HG02852 (cell line): ENCODE measurements at regions not wholly inside any gene's neighbourhood (a gene's known extent, or its start where the extent isn't known, plus 50 kb on each side); places are given as distances from the start of the nearest gene placed in this dataset.
"Not testable (repeated sequence)": the region's sequence is repeated elsewhere in the genome, so short reads cannot be mapped to it uniquely, and the experiment has no call there.

Source experiments
- ATAC-seq: cut with Tn5 transposase; IDR thresholded peaks from one replicate; pipeline ENCODE4 v1.9.1; 2021; ENCODE audit warnings: mild to moderate bottlenecking, moderate library complexity; ENCODE audit not compliant: unreplicated experiment

DNA sequence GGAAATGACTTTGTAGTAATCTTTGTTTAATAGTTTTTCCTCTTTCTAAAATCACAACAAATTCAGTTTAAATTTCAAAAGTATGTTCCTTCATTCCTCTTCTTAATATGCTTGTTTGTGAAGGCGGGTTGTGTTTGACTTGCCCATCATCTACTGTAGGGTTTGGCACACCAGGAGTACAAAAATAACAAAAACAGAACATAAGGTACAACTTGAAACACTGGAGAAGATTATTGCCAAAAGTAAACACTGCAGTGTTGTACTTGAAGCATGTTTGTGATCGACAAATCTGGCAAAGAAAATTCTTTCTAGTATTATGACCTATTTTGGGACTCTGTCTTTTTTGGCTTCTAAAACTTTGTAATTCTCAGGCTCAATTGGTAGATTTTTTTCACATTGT, 518.6 kb downstream of the SLITRK5 start:
- ATAC-seq: no peak

- ATAC-seq: no peak
Observed at GRCh38 chr13:88196106-88196505, 524.9 kb downstream of the SLITRK5 start.

DNA sequence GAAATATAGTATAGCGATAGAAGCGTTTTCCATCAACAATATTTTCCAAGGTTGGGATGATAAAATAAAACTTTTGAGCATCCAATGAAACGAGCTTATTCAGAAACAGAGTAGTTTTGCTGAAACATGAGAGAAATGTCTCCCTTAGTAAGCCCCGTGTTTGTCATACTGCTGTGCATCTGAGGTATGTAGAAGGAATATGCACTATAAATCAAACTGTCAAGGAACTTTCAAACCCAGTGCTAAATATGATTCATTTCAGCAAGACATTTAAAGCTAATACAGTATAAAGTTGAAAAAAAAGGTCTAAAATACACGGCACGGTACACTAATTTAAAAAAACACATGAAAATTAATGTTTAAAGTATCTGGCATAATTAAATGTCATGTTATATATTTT, 546.2 kb downstream of the SLITRK5 start:
- no peak for ATAC-seq

- no peak for ATAC-seq
Observed at GRCh38 chr13:88217883-88218282, 546.7 kb downstream of the SLITRK5 start.

- no peak for ATAC-seq
Observed at GRCh38 chr13:88223958-88224357, 552.8 kb downstream of the SLITRK5 start.

GRCh38 chr13:88235441-88235840, 564.3 kb downstream of the SLITRK5 start:
- ATAC-seq: no peak

DNA sequence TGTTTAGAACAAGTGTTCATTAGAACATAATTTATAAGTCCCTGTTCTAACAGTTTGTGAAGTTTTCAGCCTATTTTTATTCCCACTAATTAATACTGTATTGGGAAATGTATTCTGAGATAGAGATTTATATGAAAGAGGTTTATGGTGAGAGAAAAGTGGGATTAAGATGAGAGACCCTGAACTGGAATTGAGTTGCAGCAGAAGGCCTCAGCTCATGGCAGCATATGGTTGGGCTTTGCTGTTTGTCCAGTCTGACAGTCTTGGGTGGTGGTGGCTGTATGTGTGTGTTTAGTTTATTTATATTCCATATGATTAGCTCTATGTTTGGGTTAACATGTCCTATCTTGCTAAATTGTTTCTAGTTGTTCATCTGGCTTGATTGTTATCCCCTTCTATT, 575.1 kb downstream of the SLITRK5 start:
- no peak for ATAC-seq

- no peak for ATAC-seq
Observed at GRCh38 chr13:88248393-88248792, 577.2 kb downstream of the SLITRK5 start.

DNA sequence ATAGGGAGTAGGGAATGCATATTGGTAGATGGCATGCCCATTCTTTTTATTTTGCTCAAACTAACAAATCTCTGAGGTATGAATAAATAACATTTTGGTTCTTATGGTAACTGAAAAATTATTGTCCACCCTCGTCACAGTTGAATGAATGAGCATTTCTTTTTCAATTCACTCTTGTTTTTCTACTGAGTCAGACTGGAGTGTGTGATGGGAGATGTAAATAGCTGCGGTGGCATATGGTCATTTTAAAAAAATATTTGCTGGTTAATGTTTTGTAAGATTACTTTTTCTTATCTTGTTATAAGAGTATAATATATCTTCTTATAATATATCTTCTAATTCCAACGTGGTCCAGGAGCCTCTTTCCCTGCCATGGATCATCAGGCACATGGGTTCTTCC, 586.5 kb downstream of the SLITRK5 start:
- ATAC-seq: no peak

- no peak for ATAC-seq
Observed at GRCh38 chr13:88263808-88264207, 592.6 kb downstream of the SLITRK5 start.

- ATAC-seq: no peak
Observed at GRCh38 chr13:88281841-88282240, 610.7 kb downstream of the SLITRK5 start.

DNA sequence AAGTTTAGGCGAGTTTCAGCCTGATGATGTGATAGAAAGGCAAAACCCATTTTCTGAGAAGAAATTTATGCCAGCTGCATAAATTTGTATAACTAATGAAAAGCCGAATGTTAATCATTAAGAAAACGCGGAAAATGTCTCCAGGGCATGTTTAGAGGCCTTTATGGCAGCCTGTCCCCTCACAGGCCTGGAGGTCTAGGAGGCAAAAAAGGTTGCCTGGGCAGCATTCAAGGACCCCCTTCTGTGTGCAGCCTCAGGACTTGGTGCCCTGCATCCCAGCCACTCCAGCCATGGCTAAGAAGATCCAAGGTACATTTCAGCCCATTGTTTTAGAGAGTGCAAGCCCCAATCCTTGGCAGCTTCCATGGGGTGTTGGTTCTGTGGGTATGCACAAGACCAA, 614.2 kb downstream of the SLITRK5 start:
- ATAC-seq: no peak

- no peak for ATAC-seq
Observed at GRCh38 chr13:88288326-88288725, 617.2 kb downstream of the SLITRK5 start.

- not testable (repeated sequence) for ATAC-seq
Observed at GRCh38 chr13:88291731-88292130, 620.6 kb downstream of the SLITRK5 start.

DNA sequence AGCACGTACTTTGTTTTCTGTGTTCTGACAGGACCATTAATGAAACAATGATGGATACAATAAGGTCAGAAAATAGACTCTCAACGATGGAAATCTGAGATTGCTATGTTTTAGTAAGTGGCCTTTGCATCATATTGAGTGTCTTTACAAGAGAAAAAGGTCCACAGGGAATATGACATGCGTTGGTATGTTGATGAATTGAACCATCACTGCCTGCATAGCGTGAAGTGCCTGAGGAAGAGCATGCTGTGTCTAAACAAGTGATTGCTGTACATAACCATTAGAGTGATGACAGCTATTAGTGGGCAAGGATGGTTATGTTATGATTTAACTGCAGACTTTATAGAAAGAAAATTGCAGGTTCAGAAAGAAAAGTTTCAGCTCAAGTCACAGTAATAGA, 623.2 kb downstream of the SLITRK5 start:
- no peak for ATAC-seq

- ATAC-seq: no peak
Observed at GRCh38 chr13:88303157-88303556, 632.0 kb downstream of the SLITRK5 start.

- ATAC-seq: no peak
Observed at GRCh38 chr13:88303605-88304004, 632.4 kb downstream of the SLITRK5 start.

DNA sequence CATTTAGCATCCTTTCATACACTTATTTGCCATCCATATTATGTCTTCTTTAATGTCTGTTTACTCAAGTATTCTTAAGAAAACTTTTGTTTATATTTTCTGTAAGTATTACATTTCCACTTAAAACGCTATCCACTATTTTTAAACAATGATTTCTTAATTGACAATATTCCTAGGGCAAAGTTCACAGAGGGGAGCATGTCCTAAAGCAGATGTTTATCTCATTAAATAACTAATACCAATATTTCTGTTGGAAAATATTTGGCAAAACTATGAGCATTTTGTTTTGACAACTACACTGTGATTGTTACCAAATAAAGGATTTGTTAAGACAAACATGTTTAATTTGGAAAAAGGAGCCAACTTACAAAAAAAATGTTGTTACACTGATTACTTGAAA, 643.3 kb downstream of the SLITRK5 start:
- ATAC-seq: no peak

DNA sequence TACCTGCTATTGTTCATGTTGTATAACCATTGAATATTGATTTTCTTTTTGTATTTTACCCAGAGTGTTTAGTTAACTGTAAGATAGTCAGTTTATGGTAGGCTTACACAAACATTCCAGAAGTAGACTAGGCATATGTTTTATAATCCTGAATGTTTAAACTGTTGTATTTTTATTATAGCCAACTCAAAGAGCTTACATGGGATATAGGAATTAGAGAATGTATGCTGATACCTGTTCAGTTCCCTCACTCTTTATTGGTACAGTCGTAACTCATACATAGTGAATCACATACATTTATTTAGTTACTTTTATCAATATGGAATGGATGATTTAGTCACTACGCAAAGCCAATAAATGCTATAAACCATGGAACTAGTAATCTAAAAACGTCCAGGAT, 657.9 kb downstream of the SLITRK5 start:
- ATAC-seq: no peak

DNA sequence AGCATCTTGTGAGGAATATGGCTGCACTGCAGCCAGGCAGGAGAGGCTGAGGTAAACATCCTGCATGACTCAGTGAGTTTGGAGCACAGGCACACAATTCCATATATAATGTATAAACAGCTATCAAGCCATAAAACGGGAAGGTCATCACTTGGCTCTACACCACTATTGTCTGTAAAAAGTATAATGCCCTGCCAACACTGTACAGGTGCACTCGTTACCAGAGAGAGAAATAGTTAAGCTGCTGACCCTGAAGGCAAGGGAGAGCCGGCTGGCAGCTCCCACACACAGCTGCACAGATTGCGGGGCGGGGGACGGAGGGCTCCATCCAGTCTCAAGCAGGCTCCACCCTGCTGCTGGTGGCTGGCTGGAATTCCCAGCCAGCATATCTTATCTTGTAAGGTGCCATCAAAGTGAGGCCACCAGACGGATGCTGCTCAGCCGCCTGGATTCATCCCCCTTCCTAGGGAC, 668.1 kb downstream of the SLITRK5 start:
- ATAC-seq: no peak

GRCh38 chr13:88345171-88345847, 674.1 kb downstream of the SLITRK5 start:
- no peak for ATAC-seq

DNA sequence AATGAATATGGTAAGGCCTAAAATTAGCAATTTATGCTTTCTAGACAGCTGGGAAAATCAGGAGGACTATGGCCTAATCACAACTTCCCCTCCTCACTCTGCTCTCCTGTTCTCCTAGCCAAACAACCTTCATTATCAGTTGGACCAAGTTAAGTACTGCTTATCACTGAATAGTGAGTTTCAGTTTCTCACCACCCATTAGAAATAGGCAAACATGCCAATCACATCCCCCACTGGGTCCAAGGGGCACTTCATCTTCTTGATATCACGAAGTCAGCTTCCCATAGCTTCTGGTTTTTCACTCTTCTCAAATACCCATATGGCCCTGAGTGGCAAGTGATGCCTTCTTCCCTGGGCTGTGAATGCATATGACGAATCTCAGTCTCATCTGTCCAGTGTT, 689.6 kb downstream of the SLITRK5 start:
- no peak for ATAC-seq

DNA sequence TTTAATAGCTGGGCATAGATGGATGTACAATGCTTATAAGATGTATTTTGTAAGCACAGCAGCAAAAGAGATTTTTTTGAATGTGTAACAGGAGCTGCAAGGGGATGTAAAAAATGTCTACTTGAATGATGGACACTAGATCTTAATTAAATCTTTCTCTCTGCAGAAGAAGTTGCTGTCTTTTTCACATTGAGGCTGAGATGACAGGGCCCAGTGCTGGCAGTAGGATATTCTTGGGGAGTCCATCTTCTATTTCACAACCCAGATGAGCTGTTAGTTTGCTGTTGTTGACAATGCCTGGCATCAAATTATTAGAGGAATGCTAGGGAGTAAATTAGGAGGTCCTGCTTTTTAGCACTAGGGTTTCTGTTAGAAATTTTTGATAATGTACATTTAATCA, 698.7 kb downstream of the SLITRK5 start:
- ATAC-seq: no peak
